DMS 273 treated with DMSO at 0.1 percent for 48 hours (cell line): ENCODE measurements at regions not wholly inside any gene's neighbourhood (a gene's known extent, or its start where the extent isn't known, plus 50 kb on each side); places are given as distances from the start of the nearest gene placed in this dataset.
A peak's percentile ranks its signal among the peaks of the same experiment; 100 is the strongest.

Source experiments
- DNase-seq: peaks from one replicate; lab custom pipeline; 2025; lab: John Stamatoyannopoulos, UW

DNA sequence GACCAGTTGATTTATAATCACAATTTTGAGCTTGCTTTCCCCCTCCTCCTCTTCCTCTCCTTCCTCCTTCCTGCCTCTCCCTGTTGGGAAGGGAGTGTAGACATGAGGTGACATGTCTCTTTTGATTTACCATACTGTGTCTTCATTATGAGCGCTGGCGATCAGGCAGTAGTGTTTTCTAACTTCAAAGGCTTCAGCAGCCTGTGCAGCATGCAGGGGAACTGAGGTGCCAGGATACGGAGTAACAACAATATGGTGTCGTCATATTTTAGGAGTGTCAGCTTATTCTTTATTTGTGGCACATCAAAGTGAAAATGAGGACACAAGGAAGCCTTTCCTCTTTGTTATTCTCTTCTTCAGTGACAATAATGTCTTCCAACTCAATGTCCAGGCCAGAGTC, 864.2 kb downstream of the SLC4A3 start:
- DNase-seq: no peak

GRCh38 chr2:220493871-220494525, 866.6 kb downstream of the SLC4A3 start:
- DNase-seq: no peak

GRCh38 chr2:220496513-220496912, 869.1 kb downstream of the SLC4A3 start:
- no peak for DNase-seq

- no peak for DNase-seq
These were observed 871.8 kb downstream of the SLC4A3 start for GRCh38 chr2:220499225-220499624.

DNA sequence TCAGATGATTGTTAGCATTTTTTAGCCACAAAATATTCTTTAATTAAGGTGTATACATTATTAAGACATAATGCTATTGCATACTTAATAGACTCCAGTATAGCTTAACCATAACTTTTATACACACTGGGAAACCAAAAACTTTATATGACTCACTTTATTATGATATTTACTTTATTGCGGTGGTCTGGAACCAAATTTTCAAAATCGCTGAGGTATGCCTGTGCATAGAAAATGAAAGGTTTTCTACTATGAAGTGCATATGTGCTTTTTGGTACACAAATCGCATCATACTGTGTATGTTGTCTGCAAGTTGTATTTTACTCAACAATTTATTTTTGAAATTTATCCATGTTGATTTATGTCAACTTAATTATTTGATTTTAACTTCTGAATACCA, 875.1 kb downstream of the SLC4A3 start:
- no peak for DNase-seq

DNA sequence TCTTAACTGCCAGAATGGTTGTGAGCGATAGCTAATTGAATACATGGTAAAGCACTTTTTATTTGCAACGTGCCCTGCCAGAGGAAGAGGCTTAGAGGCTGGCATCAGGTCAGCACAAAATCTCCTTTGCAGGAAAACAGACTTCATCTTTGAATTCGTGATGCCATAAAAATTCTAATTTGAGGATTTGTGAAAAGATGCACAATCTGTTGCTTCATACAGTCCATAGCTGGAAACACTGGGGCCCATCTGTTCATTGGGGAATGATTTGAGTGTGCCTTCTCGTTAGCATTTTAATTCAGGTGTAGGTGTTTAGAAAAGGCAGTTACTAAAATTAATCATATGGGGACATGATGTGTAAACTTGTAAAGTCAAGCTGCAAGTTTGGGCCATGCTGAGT, 876.0 kb downstream of the SLC4A3 start:
- DNase-seq: peak; percentile 74

- no peak for DNase-seq
These were observed 877.6 kb downstream of the SLC4A3 start for GRCh38 chr2:220504938-220505503.

GRCh38 chr2:220506466-220506865, 879.0 kb downstream of the SLC4A3 start:
- no peak for DNase-seq

GRCh38 chr2:220509096-220509757, 881.8 kb downstream of the SLC4A3 start:
- no peak for DNase-seq

- DNase-seq: no peak
These were observed 882.5 kb downstream of the SLC4A3 start for GRCh38 chr2:220509966-220510365.

DNA sequence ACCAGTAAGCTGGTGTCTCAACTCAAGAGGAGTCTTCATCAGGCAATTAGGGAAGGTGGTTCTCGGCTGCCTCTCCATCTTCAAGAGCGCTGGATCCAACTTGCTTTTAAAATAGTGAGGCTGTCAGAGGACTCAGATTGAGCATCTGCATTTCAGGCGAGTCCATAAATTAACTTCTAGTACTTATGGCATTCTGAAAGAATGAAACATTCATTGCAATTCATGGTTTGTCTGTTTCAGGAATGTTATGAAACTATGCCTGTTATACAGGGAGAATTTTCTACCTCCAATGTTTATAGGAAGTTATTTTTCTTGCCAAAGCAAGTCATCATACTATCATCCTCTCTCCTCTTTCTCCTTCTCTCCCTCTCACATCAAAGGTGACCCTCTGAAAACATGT, 883.2 kb downstream of the SLC4A3 start:
- DNase-seq: no peak

DNA sequence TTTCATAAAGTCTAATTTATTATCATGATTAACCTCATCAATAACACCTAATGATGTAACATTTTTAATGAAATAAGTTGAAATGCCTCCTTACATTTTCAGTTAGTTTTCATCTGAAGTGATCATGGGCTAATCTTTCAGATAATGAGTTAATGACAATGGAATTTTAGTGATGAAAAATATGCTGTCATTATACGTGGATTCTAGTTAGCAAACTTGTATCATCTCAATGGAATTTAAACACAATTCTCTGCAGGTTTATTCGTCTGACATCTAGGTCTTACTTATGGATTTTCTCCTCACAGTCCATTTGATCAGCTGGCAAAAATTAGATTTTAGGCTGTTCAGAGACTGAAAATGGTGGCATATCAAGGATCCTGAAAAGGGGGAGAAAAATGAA, 885.0 kb downstream of the SLC4A3 start:
- DNase-seq: no peak

- DNase-seq: no peak
These were observed 886.3 kb downstream of the SLC4A3 start for GRCh38 chr2:220513573-220514288.

GRCh38 chr2:220521551-220521950, 894.1 kb downstream of the SLC4A3 start:
- DNase-seq: peak; percentile 56

DNA sequence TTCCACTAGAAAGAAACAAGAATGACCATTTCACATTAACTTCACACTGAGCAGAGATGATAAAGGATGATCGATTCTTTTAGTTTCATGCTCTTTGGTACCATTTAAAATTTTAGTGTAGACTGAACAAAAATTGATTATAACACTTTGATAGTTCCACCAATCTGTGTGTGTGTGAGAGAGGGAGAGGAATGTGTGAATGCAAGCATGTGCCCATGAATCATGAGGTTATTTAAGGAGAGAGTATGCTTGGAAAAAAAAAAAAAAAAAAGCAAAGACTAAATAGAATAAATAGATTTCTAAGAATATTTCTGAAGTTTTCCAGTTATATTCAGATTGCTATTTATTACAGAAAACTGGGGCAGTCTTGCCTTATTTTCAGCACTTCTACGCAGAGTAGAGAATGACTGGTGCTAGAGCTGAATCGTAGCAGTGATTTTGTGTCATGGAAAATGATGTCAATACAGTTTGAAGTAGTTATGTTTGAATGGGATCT, 900.8 kb downstream of the SLC4A3 start:
- DNase-seq: no peak

- no peak for DNase-seq
These were observed 903.8 kb downstream of the SLC4A3 start for GRCh38 chr2:220531216-220531615.

DNA sequence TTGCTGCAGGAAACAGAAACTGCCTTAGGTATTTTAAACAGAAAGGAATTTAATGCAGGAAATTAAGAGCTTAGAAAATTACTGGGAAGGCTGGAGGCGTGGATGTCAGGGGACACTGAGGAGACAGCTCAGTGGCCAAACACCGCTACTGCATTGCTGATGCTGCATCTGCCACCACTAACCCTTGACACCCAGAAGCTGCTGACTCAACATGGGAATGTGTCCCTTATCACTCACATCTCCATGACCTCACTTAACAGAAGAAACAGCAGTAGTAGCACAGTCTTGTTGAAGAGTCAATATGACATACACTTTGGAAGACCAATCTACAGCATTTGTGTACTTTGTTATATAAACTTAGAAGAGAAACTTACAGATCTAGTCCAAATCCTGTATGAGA, 906.1 kb downstream of the SLC4A3 start:
- no peak for DNase-seq

- no peak for DNase-seq
These were observed 912.1 kb downstream of the SLC4A3 start for GRCh38 chr2:220539481-220539880.

DNA sequence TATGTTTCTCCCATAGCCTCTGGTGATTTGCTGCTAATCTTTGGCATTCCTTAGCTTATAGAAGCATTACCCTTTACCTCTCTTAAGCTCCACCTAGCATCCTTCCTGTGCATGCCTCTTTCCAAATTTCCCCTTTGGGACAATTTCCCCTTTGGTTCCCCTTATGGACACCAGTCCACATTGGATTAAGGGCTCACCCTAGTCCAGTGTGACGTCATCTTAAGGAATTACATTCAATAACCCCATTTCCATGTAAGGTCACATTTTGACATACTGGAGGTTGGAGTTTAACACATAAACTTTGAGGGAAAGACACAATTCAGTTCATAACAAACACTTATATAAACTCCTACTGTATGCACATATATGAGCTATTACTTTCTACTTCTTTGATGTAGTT, 916.6 kb downstream of the SLC4A3 start:
- no peak for DNase-seq

GRCh38 chr2:220550995-220551700, 923.7 kb downstream of the SLC4A3 start:
- DNase-seq: no peak

DNA sequence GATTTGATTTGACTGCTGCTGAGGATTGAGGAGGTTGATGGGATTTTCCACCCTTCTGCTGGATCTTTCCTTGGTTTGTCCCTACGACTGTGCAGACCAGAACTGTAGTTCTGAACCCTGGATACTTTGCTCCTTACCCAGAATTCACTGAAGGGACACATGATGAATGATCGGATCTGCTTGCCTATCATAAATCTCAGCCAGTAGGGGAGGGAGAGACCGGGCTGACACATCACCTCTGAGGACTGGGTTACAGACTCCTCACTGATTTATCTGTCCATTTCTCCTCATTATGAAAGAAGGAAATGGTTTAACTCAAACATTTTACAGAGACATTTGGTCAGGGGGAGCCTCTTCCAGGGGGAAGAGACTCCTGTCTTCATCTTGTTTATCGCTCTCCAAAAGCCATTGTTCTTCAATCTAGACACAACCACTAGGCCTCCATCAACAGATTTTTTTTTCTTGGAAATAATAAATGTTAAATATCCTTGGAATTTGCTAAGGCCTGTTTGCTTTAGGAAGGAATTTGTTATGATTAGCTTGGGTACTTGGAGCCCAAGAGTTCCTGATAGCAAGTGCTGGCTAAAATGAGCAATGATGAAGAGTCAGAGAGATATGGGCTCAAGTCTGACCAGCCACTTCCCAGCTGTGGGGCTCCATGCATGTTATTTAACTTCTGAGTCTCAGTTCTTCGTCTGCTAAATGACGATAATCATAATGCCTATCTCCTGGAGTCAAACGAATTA, 925.5 kb downstream of the SLC4A3 start:
- DNase-seq: no peak
